Lower lobe of right lung (tissue), 2 donors: ENCODE measurements at regions not wholly inside any gene's neighbourhood (a gene's known extent, or its start where the extent isn't known, plus 50 kb on each side); places are given as distances from the start of the nearest gene placed in this dataset.
A peak's percentile ranks its signal among the peaks of the same experiment; 100 is the strongest.

Experiments used
- ATAC-seq, 2 donors: fragments of 200-7000 bp; cut with Tn5 transposase; one replicate each; pipeline ENCODE4 v1.9.1; 2020 to 2022; ENCODE audit warnings: mild to moderate bottlenecking in 2 of 2, moderate library complexity in 2 of 2
- DNase-seq: peaks from one replicate; pipeline ENCODE4 v3.0.0-alpha.2; 2020
- H3K27ac ChIP-seq: fragments of 200-600 bp; one replicate; pipeline ENCODE4 v1.8.0; 2022
- H3K27me3 ChIP-seq: fragments of 200-600 bp; one replicate; pipeline ENCODE4 v1.8.0; 2022; ENCODE audit warnings: low read depth
- H3K36me3 ChIP-seq: fragments of 200-600 bp; one replicate; pipeline ENCODE4 v1.8.0; 2022; ENCODE audit warnings: mild to moderate bottlenecking
- H3K4me1 ChIP-seq: fragments of 200-600 bp; one replicate; pipeline ENCODE4 v1.8.0; 2022
- H3K4me3 ChIP-seq: fragments of 200-600 bp; one replicate; pipeline ENCODE4 v1.8.0; 2022; ENCODE audit warnings: mild to moderate bottlenecking
- H3K9me3 ChIP-seq: fragments of 200-600 bp; one replicate; pipeline ENCODE4 v1.8.0; 2022
- CTCF ChIP-seq: fragments of 200-600 bp; IDR thresholded peaks from one replicate; pipeline ENCODE4 v1.8.0; 2022; ENCODE audit warnings: antibody characterized with exemption, mild to moderate bottlenecking
- intact Hi-C: fragments of 100-400 bp; cut with DNase I; formaldehyde crosslinking; loops from one replicate; pipeline ENCODE4 v1.11.0; 2022
- donor health status: DM: no; HTN: yes; CAD: no; lungs with severe emphysema.

- H3K4me3 ChIP-seq: no peak overlapping the region
- no peak for TF ChIP-seq CTCF
- H3K9me3 ChIP-seq: no peaks in the 10 kb centered on the region
- H3K27me3 ChIP-seq: no peaks in the 10 kb centered on the region
- ATAC-seq (no peak), DNase-seq (no peak)
- H3K4me1 ChIP-seq: no peaks in the 10 kb centered on the region
- H3K27ac ChIP-seq: no peak overlapping the region
- H3K36me3 ChIP-seq: no peaks in the 10 kb centered on the region
- intact Hi-C loops: no loop called here
These were observed 429.3 kb upstream of the PDZRN3 start for GRCh38 chr3:74053970-74054516.

GRCh38 chr3:74049444-74049843, 424.7 kb upstream of the PDZRN3 start:
- DNase-seq: no peak
- intact Hi-C loops: no loop called here
- H3K9me3 ChIP-seq: no peaks in the 10 kb centered on the region
- no peak overlapping the region for H3K4me3 ChIP-seq
- H3K36me3 ChIP-seq: no peaks in the 10 kb centered on the region
- TF ChIP-seq CTCF: no peak
- H3K27me3 ChIP-seq: no peaks in the 10 kb centered on the region
- no peak for ATAC-seq
- H3K27ac ChIP-seq: no peak overlapping the region
- H3K4me1 ChIP-seq: no peaks in the 10 kb centered on the region

GRCh38 chr3:74048699-74049098, 424.0 kb upstream of the PDZRN3 start:
- H3K4me3 ChIP-seq: no peak overlapping the region
- no peaks in the 10 kb centered on the region for H3K36me3 ChIP-seq
- H3K27me3 ChIP-seq: no peaks in the 10 kb centered on the region
- ATAC-seq (no peak), DNase-seq (no peak)
- H3K9me3 ChIP-seq: no peaks in the 10 kb centered on the region
- no peak overlapping the region for H3K27ac ChIP-seq
- no peaks in the 10 kb centered on the region for H3K4me1 ChIP-seq
- intact Hi-C loops: no loop called here
- TF ChIP-seq CTCF: no peak

GRCh38 chr3:74045000-74045399, 420.3 kb upstream of the PDZRN3 start:
- intact Hi-C loops: no loop called here
- Histone ChIP-seq H3K9me3 (no peaks in the 10 kb centered on the region), H3K4me3 (no peak overlapping the region), H3K27ac (no peak overlapping the region), H3K36me3 (no peaks in the 10 kb centered on the region), H3K27me3 (no peaks in the 10 kb centered on the region), H3K4me1 (no peaks in the 10 kb centered on the region)
- no peak for DNase-seq
- TF ChIP-seq CTCF: no peak
- ATAC-seq: no peak

- no peaks in the 10 kb centered on the region for H3K27me3 ChIP-seq
- no peak overlapping the region for H3K4me3 ChIP-seq
- no peaks in the 10 kb centered on the region for H3K36me3 ChIP-seq
- no peaks in the 10 kb centered on the region for H3K4me1 ChIP-seq
- no peak overlapping the region for H3K27ac ChIP-seq
- TF ChIP-seq CTCF: no peak
- no peak for DNase-seq
- intact Hi-C loops: no loop called here
- ATAC-seq: peak in 1 of 2 donors; percentile 59
- no peaks in the 10 kb centered on the region for H3K9me3 ChIP-seq
These were observed 416.4 kb upstream of the PDZRN3 start for GRCh38 chr3:74041068-74041675.
